ENCODE measurements at regions not wholly inside any gene's neighbourhood (a gene's known extent, or its start where the extent isn't known, plus 50 kb on each side); places are given as distances from the start of the nearest gene placed in this dataset.
"Not testable (repeated sequence)": the region's sequence is repeated elsewhere in the genome, so short reads cannot be mapped to it uniquely, and the experiment has no call there.

DNA sequence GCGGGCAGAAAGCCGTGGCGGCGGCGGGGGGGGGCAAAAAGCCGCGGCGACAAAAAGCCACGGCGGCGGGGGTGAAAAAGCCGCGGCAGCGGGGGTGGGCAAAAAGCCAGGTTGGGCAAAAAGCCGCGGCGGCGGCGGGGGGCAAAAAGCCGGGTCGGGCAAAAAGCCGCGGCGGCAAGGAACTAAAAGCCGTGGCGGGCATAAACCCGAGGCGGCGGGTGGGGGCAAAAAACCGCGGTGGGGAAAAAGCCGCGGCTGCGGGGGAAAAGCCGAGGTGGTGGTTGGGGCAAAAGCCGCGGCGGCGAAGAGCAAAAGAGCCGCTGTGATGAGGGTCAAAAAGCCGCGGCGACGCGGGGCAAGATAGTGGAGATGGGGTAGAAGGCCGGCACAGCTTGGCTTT, 1834.2 kb downstream of the FOXD4L5 start:
- H2BK120ac ChIP-seq (replicated peaks; ENCODE audit: low read depth, low read length); H3K4me3 ChIP-seq (ENCODE audit: extremely low read depth in 1 of 4, insufficient read depth in 2 of 4, low read depth in 3 of 4, low read length in 4 of 4); H3K79me2 ChIP-seq (ENCODE audit: control insufficient read depth in 1 of 2, insufficient read depth in 2 of 2, low read length in 2 of 2); POLR2A ChIA-PET (ENCODE audit: partially characterized antibody); H2BK15ac ChIP-seq (ENCODE audit: low read length); H4K5ac ChIP-seq (ENCODE audit: insufficient read length, low read depth, low read length); H3K14ac ChIP-seq (ENCODE audit: insufficient read length); H3K18ac ChIP-seq (ENCODE audit: extremely low read depth, low read length); H2AK5ac ChIP-seq (ENCODE audit: low read depth, low read length); CTCF ChIA-PET (ENCODE audit: partially characterized antibody); H3K36me3 ChIP-seq (ENCODE audit: control insufficient read depth in 2 of 4, insufficient read depth in 4 of 4, low read length in 3 of 4); H2BK5ac ChIP-seq (ENCODE audit: low read depth, low read length); FAIRE-seq; H4K20me1 ChIP-seq (replicated peaks in 1 of 2; ENCODE audit: control insufficient read depth in 1 of 2, insufficient read depth in 2 of 2, low read length in 2 of 2); H3K23ac ChIP-seq (ENCODE audit: insufficient read length); H2AFZ ChIP-seq (ENCODE audit: low read length); H3K27me3 ChIP-seq (replicated peaks in 1 of 4; ENCODE audit: control insufficient read depth in 3 of 4, extremely low read depth in 1 of 4, insufficient read depth in 3 of 4, low read length in 3 of 4); H3K9ac ChIP-seq (replicated peaks in 1 of 4; ENCODE audit: extremely low read depth in 1 of 4, low read depth in 3 of 4, low read length in 3 of 4); H2BK20ac ChIP-seq (ENCODE audit: low read length); H3K79me1 ChIP-seq (ENCODE audit: low read depth, low read length); H3K56ac ChIP-seq (replicated peaks; ENCODE audit: insufficient read length, low read depth, low read length); H4K8ac ChIP-seq (ENCODE audit: extremely low read depth, insufficient read depth, low read length); DNase-seq (ENCODE audit: low read depth in 1 of 2, low spot score in 2 of 2); H2BK12ac ChIP-seq (ENCODE audit: low read depth, low read length); H3K9me3 ChIP-seq (ENCODE audit: insufficient read depth in 2 of 2, low read depth in 1 of 2, low read length in 1 of 2); H3K4me2 ChIP-seq (ENCODE audit: insufficient read depth in 1 of 2, low read depth in 2 of 2, low read length in 2 of 2); H4K91ac ChIP-seq (replicated peaks; ENCODE audit: insufficient read length, low read length); H3K4me1 ChIP-seq (replicated peaks in 1 of 4; ENCODE audit: control insufficient read depth in 3 of 4, insufficient read depth in 4 of 4, low read length in 3 of 4); H3K4ac ChIP-seq (replicated peaks; ENCODE audit: insufficient read length, low read depth, low read length); H3K23me2 ChIP-seq (ENCODE audit: low read depth, low read length); H3K27ac ChIP-seq (ENCODE audit: low read depth, low read length): not testable (repeated sequence)
- 84% methylated on average over 11 of the region's 46 CpGs; no CpG with 5 or more reads in 1 of the 2 experiments for WGBS, 2 experiments (ENCODE audit: extremely low coverage in 1 of 2, insufficient coverage in 1 of 2, insufficient read length in 1 of 2, insufficient replicate concordance in 2 of 2, low coverage in 1 of 2, low lambda C conversion rate in 2 of 2, missing lambda C conversion rate in 1 of 2)

DNA sequence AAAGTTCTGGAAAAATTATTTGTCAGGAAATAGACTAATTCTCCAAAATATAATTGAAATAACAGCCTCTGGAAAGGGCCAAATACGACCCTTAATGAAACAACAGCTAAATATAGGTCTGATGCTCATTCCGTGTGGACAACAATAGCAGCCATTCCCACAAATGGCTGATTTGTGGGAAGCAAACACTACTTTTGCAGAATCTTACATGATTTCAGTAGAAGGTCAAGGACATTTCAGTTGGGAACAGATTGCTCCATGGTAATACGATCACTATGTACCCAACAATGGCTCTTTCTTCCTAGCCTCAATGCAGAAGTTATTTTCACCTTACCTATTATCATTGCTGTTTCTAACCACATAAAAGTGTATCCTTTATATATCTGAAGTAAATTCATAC, 1859.9 kb downstream of the FOXD4L5 start:
- H4K8ac ChIP-seq (ENCODE audit: extremely low read depth, insufficient read depth, low read length); H3K27ac ChIP-seq (ENCODE audit: low read depth, low read length); CTCF ChIA-PET (ENCODE audit: partially characterized antibody); H3K23me2 ChIP-seq (ENCODE audit: low read depth, low read length); H2BK120ac ChIP-seq (replicated peaks; ENCODE audit: low read depth, low read length); H3K79me2 ChIP-seq (ENCODE audit: control insufficient read depth in 1 of 2, insufficient read depth in 2 of 2, low read length in 2 of 2); H3K56ac ChIP-seq (replicated peaks; ENCODE audit: insufficient read length, low read depth, low read length); H3K4ac ChIP-seq (replicated peaks; ENCODE audit: insufficient read length, low read depth, low read length); H2AFZ ChIP-seq (ENCODE audit: low read length); H3K79me1 ChIP-seq (ENCODE audit: low read depth, low read length); H4K20me1 ChIP-seq (replicated peaks in 1 of 2; ENCODE audit: control insufficient read depth in 1 of 2, insufficient read depth in 2 of 2, low read length in 2 of 2); H3K9ac ChIP-seq (replicated peaks in 1 of 4; ENCODE audit: extremely low read depth in 1 of 4, low read depth in 3 of 4, low read length in 3 of 4); FAIRE-seq; H3K4me2 ChIP-seq (ENCODE audit: insufficient read depth in 1 of 2, low read depth in 2 of 2, low read length in 2 of 2); H4K91ac ChIP-seq (replicated peaks; ENCODE audit: insufficient read length, low read length); H2BK20ac ChIP-seq (ENCODE audit: low read length); H3K14ac ChIP-seq (ENCODE audit: insufficient read length); H2AK5ac ChIP-seq (ENCODE audit: low read depth, low read length); DNase-seq (ENCODE audit: low read depth in 1 of 2, low spot score in 2 of 2); H3K23ac ChIP-seq (ENCODE audit: insufficient read length); H3K9me3 ChIP-seq (ENCODE audit: insufficient read depth in 2 of 2, low read depth in 1 of 2, low read length in 1 of 2); H3K4me3 ChIP-seq (ENCODE audit: extremely low read depth in 1 of 4, insufficient read depth in 2 of 4, low read depth in 3 of 4, low read length in 4 of 4); H2BK12ac ChIP-seq (ENCODE audit: low read depth, low read length); H2BK15ac ChIP-seq (ENCODE audit: low read length); H3K4me1 ChIP-seq (replicated peaks in 1 of 4; ENCODE audit: control insufficient read depth in 3 of 4, insufficient read depth in 4 of 4, low read length in 3 of 4); H2BK5ac ChIP-seq (ENCODE audit: low read depth, low read length); H4K5ac ChIP-seq (ENCODE audit: insufficient read length, low read depth, low read length); H3K36me3 ChIP-seq (ENCODE audit: control insufficient read depth in 2 of 4, insufficient read depth in 4 of 4, low read length in 3 of 4); POLR2A ChIA-PET (ENCODE audit: partially characterized antibody); H3K27me3 ChIP-seq (replicated peaks in 1 of 4; ENCODE audit: control insufficient read depth in 3 of 4, extremely low read depth in 1 of 4, insufficient read depth in 3 of 4, low read length in 3 of 4); H3K18ac ChIP-seq (ENCODE audit: extremely low read depth, low read length): not testable (repeated sequence)
- no CpG with 5 or more reads among the region's 3 CpGs for WGBS, 2 experiments (ENCODE audit: extremely low coverage in 1 of 2, insufficient coverage in 1 of 2, insufficient read length in 1 of 2, insufficient replicate concordance in 2 of 2, low coverage in 1 of 2, low lambda C conversion rate in 2 of 2, missing lambda C conversion rate in 1 of 2)

Measured in H1 (cell line).